ENCODE measurements at regions not wholly inside any gene's neighbourhood (a gene's known extent, or its start where the extent isn't known, plus 50 kb on each side); places are given as distances from the start of the nearest gene placed in this dataset.
"Not testable (repeated sequence)": the region's sequence is repeated elsewhere in the genome, so short reads cannot be mapped to it uniquely, and the experiment has no call there.

- DNase-seq (ENCODE audit: low spot score) = peak; percentile 94
Measured at GRCh38 chr2:234861841-234862735, 89.7 kb upstream of the SH3BP4 start.

DNA sequence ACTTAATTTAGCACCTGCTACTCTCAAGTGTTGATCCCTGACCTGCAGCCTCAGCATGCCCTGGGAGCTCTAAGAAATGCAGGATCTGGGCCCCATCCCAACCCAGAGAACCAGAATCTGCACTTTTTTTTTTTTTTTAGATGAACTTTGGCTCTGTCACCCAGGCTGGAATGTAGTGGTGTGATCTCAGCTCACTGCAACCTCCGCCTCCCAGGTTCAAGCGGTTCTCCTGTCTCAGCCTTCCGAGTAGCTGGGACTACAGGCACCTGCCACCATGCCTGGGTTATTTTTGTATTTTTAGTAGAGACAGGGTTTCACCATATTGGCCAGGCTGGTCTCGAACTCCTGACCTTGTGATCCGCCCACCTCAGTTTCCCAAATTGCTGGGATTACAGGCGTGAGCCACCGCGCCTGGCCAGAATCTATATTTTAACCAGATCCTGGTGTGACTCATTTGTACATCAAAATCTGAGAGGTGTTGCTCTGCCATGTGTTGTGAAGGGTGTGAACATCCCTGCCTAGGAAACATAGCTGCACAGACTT lies 92.4 kb upstream of the SH3BP4 start:
- DNase-seq (ENCODE audit: low spot score) = not testable (repeated sequence)

DNA sequence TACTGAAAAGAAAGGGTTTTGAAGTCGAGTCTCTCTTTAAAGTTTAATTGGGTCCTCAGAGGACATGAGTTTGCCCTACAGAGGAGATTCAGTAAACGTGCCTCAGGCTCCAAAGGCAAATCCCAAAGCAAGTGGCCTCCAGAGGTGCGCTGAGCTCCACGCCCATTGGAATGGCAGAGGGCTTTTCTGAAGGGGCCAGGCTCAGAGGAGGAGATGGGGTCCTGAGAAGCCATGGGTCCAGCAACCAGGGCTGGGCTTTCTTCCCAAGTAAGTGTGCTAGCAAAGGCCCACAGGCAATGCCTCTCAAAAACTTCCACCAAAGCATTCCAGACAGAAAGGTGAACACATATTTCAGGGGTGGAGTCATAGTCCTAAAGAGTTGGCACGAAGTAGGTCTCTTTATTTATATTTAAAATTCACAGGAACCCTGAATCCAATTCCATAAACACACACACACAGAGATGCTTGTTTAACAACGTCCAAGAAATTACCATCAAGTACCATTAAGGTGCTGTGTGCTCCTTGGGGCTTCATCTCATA lies 93.0 kb upstream of the SH3BP4 start:
- no peak for DNase-seq (ENCODE audit: low spot score)

GRCh38 chr2:234858145-234858544 lies 93.7 kb upstream of the SH3BP4 start:
- DNase-seq (ENCODE audit: low spot score) = no peak

DNA sequence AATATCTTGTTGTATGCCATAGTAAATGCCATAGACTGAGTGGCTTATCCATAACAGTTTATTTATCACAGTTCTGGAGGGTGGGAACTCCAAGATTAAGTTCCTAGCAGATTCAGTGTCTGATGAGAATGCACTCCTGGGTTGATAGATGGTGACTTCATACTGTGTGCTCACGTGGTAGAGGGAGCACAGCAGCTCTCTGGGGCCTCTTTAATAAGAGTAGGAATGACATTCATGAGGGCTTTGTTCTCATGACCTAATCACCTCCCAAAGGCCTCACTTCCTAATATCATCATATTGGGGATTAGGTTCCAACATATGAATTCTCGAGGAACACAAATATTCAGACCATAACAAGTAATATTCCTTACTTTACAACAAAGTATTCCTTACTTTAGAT lies 98.1 kb upstream of the SH3BP4 start:
- no peak for DNase-seq (ENCODE audit: low spot score)

DNA sequence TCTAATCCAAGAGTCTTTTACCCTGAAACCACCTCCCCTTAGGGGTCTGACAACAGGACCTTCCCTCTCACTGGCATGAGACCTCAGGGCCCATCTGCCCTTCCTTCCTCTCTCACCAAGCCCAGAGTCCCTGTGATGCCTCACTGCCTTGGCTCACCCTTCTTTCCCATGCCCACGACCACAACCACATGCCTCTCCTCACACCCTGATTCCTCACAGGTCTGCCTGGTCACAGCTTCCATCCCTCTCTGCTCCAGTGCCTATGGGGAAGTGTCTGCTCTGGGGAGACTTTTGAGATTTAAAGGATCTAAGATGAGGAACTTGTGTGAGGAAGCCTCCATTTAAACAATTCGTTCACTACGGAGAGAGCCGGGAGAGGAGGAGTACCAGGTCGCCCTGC lies 98.9 kb upstream of the SH3BP4 start:
- DNase-seq (ENCODE audit: low spot score) = no peak

- DNase-seq (ENCODE audit: low spot score) = no peak
Measured at GRCh38 chr2:234852035-234852434, 99.8 kb upstream of the SH3BP4 start.

- DNase-seq (ENCODE audit: low spot score) = no peak
Measured at GRCh38 chr2:234851451-234851850, 100.4 kb upstream of the SH3BP4 start.

- no peak for DNase-seq (ENCODE audit: low spot score)
Measured at GRCh38 chr2:234850818-234851217, 101.0 kb upstream of the SH3BP4 start.

DNA sequence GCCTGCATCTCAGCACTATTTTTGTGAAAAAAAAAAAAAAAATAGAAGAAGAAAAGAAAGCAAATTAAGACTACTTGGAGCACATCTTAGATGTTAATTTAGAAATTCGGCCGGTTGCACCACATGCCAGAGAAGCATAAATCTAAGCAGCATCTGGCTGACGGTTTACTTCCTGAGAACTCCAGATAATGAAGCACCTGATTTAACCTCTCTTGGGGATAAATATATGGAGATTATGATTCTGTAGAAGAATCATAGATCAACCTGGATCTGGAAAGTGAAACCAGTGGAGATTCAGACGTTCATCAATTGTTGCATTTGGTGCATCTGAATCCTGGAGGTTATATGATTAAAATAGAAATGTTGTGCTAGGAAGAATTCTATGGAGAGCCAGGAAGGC lies 102.1 kb upstream of the SH3BP4 start:
- DNase-seq (ENCODE audit: low spot score) = no peak

DNA sequence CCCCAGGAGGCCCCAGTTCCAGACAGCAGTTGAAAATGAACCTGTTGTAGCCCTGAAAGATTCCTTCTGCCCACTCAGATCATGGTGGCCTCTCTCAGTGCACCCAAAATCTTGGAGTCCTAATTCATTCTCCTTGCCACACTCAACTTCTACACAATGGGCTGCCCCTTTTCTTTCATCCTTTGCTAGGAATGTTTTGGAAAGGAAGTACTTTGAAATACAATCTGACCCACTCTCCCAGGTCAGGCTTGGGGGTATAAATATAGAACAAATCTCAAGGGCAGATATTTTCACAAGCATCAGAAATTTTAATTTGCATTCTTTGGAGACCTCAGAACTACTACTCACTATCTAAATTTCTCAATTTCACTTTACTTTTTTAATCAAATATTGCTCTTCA lies 103.2 kb upstream of the SH3BP4 start:
- DNase-seq (ENCODE audit: low spot score) = no peak

- no peak for DNase-seq (ENCODE audit: low spot score)
Measured at GRCh38 chr2:234847639-234848038, 104.2 kb upstream of the SH3BP4 start.

DNA sequence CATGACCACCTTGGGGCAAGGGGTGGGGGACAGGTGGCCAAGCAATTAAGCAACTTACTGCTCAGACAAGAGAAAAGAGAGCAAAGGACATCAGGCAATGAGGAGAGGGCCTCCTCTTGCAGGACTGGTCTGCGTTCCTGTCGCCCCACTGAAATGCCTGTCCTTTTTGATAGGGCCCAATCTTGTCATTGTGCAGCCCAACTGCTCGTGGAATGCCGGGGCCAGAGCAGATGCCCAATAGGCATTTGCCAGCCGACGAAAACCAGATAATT lies 104.5 kb upstream of the SH3BP4 start:
- DNase-seq (ENCODE audit: low spot score) = no peak

DNA sequence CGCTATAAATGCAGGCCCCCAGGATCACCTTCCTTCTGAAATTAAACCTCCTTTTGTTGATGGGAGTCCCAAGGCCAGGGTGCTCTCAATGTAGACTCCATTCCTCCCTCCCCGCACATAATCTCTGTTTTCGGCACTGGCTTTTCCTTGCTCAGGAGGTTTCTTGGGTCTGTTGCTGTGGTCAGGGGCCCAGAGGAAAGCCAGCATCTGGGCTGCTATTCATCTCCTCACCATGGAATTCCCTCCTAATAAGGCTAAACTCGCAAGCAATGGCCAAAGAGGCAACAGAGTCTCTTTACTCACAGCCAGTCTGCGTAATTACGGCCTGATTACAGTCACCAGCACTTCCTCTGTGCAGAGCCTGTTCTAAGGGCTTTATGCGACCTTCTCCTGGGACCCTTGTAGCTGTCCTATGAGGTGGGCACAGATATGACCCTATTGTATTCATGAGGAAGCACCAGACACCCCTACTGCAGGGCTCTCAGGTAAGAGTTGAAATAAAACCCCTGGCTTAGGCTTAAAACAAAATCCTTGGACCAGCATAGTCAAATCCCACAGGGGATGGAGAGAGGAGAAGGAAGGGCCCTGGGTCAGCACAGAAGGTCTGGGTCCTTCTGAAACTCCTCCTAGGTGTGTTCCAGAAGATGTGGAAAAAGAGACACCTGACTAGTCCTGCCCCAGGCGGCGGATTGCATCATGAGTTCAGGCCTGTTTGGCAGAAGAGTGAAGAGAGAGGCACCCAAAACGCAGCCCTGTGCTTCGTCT lies 105.0 kb upstream of the SH3BP4 start:
- DNase-seq (ENCODE audit: low spot score) = no peak

DNA sequence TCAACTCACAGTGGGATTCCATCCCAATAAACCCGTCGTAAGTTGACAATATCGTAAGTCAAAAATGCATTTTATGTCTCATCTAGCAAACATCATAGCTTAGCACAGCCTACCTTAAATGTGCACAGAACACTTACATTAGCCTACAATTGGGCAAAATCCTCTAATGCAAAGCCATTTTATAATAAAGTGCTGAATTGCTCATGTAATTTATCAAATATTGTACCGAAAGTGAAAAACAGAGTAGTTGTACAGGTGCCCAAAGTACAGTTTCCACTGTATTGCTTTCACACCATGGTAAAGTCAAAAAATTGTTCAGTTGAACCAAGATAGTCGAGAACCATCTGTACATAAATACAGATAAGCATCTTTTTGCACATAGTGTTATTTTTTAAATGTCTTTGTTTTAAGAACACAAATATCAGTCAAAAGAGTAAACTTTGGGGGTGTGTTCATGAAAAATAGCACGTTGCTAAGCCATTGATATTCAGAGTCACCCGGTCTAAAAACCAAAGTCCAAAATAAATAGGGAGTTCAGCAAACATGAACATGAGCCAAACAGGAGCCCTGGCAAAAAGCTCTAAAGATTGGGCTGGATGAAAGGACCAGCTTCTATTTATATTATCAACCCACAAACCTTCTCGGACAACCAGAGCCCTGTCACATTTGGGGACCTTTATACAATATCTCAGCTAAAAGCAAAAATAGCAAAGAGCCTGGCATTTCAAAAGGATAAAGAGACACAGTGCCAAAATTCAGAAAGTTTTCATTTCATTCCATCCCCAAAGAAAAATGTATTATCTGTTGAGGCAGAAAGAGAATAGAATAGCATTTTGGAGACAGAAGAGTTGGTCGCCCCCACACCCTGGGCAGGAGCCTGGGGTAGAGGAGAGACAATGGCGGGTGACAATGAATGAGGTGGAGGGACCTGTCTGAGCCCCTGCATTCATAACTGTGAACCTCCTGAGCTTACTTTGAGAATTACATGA lies 105.9 kb upstream of the SH3BP4 start:
- no peak for DNase-seq (ENCODE audit: low spot score)

- DNase-seq (ENCODE audit: low spot score) = no peak
Measured at GRCh38 chr2:234843411-234843810, 108.4 kb upstream of the SH3BP4 start.

DNA sequence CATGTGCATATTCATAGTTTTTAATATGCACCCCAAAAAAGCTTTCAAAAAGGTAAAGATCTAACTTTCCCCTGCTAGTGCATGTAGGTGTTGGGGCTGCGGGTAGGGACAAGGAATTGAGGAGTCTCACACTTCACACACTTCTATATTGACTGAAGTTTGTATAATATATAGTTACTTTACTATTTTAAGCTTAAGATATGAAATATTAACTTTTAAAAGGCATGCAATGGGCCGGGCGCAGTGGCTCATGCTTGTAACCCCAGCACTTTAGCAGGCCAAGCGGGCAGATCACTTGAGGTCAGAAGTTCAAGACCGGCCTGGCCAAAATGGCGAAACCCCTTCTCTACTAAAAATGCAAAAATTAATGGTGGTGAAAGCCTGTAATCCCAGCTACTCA lies 109.1 kb upstream of the SH3BP4 start:
- DNase-seq (ENCODE audit: low spot score) = no peak

DNA sequence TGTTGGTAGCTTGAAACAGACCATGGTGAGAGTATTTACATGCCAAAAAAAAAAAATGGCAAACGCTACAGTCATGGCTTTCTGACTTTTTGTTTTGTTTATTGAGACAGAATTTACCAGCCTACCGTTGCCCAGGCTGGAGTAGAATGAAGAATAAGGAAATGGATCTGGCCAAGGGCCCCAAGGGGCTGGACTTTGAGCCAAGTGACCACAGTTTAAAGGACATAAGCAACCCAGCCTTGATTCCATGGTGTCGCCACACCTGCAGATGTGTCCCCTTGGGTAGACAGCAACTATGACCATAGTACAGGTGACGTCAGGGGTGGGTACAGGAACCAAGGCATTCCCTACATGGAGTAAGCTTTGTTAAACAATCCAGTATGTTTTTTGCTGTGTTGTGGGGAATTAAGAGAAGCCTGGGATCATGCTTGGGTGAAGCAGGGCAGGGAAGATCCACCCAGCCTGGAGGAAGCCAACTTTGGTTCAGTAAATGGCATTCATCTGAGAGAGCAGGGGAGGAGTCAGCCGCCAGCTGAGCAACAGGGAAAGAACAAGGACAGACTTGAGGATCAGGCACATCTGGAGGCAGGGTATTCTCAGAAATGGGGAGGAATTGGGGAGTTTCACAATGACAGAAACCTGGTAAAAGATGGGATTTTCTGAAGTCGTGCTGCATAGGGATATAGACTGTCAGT lies 110.3 kb upstream of the SH3BP4 start:
- DNase-seq (ENCODE audit: low spot score) = no peak

- DNase-seq (ENCODE audit: low spot score) = peak; percentile 63
Measured at GRCh38 chr2:234840336-234840735, 111.5 kb upstream of the SH3BP4 start.

DNA sequence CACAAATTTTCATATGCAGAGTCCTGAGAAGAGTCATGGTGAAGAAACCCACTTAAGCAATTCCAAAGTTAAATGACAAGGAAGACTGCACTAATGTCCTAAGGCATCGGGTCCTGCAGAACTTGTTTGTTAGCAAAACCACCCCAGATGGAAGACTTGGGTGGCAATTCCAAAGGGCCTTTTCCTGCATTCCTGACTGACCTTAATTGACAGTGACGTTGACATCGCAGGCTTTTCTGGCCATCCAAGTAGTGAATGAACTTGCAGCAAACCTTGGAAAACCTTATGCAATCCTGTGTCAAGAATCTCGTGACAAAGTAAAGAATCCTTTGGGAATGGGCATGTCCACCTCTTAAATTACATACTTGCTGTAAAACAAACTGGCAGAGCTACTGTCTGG lies 112.5 kb upstream of the SH3BP4 start:
- no peak for DNase-seq (ENCODE audit: low spot score)

GRCh38 chr2:234836271-234836670 lies 115.5 kb upstream of the SH3BP4 start:
- no peak for DNase-seq (ENCODE audit: low spot score)
